ENCODE measurements at regions not wholly inside any gene's neighbourhood (a gene's known extent, or its start where the extent isn't known, plus 50 kb on each side); places are given as distances from the start of the nearest gene placed in this dataset.

DNA sequence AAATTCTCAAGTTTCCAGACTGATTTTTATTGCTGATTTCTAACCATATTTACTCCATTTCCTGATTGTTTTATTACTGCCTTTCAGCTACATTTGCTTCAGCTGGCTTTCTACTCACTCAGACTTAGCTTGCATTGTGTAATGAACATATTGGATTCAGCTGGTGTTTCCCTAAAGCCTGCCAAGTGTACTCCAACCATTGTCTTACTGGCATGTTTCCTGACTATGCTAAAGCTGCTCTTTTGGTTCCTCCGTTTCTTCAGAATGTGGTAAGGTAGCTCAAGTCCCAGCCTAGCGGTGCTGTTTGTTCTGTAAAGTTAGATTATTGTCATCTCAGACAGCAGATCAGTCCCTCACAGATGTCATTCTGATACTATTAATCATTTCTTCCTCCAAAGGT, 53.1 kb upstream of the GLRA2 start:
- DNase-seq (ENCODE audit: low spot score), result no peak

DNA sequence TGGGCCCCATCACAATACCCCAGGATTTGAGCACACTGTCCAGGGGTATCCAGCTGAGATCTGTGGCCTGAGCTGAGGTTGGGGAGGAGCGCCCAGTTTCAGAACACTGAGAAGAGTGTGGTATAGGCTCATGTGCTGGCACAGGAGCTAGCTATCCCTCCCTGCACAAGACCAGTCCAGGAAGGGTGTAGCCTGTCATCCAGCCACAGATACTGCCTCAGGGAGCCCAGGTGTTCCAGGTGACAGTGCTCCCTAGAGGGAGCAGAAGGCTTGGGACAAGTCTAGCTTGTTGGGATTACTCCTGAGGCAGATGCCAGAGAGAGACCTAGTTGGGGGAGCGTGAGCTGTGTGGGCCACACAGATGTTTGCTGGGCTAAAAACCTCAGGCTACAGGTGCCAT, 79.6 kb upstream of the GLRA2 start:
- no peak for DNase-seq (ENCODE audit: low spot score)

DNA sequence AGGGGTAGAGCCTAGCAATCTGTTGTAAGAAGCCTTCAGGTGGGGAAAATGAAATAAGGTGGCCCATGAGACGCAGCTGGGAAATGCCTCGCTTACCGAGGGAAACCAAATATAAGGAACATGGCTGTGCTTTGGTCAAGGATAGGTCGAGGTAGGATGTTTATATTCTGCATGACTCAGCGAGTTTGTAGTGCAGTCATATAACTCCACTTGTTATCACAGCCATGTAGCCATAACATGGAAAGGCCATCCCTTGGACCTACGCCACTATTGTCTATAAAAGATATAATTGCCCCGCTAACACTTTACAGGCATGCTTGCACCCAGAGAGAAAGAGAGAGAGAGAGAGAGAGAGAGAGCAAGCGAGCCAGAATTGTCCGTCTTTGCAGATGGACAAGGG, 80.9 kb upstream of the GLRA2 start:
- no peak for DNase-seq (ENCODE audit: low spot score)

DNA sequence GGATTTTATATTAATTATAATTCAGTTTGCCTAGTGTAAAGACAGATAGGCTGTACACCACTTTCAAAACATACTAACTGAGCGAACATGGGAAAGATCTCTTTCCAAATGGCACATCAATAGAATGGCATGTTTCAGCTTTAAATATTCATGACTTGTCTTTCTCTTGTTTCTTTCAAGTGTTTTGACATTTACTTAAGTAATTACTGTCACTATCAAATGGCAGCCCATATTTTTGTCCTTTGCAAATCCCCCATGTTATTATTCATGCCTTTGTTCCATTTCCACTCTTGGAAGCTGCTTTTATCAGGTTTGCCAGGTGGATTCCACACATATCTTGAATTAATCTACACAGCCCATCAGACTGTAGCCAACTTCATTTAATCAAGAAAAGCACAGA, 89.2 kb upstream of the GLRA2 start:
- DNase-seq (ENCODE audit: low spot score), result no peak

DNA sequence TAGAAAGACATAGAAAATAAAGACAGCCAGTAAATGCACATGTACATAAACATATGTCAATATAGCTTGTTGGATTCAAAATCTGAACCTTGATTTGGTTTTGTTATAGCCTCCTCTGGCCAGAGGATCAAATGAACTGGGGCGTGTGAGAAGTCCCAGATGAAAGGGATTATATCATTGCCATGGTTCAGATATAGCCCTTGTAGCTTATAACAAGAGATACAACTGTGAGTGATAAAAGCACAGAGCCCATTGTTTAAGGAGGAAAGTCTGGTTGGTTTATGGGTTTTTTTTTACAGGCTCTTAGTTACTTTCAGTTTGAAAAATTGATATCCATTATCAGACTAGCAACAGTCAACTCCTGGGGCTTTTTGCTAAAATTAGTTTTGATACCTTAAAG, 101.7 kb upstream of the GLRA2 start:
- no peak for DNase-seq (ENCODE audit: low spot score)

DNA sequence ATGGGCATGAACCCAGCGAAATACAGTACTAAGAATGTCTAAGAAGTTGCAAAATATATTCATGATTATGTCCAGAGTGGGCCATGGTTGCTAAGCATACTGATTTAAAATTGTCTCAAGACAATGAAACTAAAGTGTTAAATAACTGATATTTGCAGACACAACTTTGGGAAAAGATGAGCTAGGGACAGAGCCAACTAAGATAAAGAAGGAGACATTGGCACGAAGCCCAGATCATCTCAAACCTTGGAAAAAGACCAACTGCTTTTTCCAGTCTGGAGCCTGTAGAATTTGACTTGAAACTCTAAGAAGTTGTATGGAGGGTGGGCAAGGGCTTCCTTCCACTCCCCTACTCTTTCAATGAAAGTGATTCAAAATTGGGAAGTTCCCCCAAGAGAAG, 108.5 kb upstream of the GLRA2 start:
- DNase-seq (ENCODE audit: low spot score), result no peak

DNA sequence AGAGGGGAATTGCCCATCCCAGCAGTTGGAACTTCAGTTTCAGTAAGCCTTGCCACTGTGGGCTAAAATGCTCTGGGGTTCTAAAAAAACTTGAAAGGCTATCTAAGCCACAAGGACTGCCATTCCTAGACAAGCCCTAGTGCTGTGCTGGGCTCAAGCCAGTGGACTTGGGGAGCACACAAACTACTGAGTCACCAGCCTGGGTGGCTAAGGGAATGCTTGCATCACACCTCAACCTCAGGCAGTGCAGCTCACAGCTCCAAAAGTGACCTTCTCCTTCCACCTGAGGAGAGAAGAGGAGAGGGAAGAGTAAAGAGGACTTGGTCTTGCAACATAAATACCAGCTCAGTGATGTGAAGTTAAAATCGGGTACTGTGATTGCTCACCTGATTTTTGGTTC, 116.7 kb upstream of the GLRA2 start:
- no peak for DNase-seq (ENCODE audit: low spot score)

DNA sequence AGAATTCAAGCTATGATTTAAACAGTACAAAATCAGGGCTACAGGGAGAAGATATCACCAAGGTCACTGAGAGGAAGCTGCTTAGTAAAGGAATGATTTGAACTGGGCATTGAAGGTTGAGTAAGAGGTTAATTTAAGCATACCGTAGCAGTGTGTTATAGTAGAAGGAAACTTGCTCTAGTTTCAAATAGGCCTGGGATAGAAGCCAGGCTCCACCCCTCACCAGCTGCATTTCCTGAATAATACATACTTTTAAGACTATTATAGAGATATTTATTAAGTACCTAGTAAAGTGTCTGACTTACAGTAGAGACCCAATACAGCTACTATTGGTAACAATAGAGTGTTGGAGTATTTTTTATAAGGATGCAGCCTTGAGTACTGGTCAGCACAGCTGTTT, 118.0 kb upstream of the GLRA2 start:
- no peak for DNase-seq (ENCODE audit: low spot score)

DNA sequence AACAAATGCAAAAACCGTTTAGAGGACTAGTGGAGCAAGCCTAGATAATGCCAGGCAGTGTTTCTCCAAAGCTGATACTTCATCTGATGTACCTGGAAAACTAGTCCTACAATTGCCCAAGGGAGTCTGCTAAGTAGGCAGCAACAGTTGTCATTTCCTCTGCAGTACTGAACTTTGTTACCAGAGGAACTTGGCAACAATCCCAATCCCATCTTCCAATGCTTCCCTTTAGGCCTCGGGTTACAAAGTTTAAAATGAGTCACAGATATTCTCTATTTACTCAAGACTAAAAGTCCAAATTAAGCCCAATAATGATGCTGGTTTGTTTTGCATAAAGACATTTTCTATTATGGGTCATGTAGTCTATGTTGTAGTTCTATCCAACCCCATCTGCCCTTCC, 120.0 kb upstream of the GLRA2 start:
- no peak for DNase-seq (ENCODE audit: low spot score)

DNA sequence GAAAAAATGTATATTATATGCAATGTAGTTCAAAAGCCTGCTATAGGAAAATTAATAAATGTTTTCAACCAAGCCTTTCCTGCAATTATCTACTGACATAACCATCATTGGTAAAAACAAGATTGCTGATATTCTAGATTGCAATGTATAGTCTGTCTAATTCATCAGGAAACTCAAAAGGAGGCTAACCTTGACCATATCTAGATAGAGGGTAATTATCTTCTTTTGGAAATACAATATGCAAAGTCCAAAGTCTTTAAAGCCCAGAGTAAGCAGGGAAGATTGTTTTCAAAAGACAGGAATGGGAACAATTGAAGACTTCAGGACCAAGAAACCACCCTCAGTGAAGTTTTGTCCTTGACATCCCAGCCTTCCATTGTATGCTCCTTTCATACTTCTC, 123.1 kb upstream of the GLRA2 start:
- no peak for DNase-seq (ENCODE audit: low spot score)

DNA sequence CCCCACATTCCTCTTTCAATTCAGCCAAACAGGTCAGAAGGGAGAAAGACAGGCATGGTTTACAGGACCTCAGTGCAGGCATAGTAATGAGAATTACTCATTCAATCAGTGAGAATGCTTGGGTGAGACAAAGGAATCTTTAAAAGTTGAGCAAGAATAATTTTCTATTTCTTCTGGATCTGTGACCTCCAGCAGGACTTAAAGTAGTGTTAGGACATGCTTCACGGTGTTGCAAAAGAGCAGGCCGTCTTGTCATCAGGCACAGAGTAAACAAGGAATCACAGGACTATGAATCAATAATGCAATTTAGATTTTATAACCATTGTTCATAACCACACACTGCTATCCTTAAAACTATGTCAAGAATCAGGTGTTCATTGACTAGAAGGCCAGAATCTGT, 130.6 kb upstream of the GLRA2 start:
- DNase-seq (ENCODE audit: low spot score), result no peak

DNA sequence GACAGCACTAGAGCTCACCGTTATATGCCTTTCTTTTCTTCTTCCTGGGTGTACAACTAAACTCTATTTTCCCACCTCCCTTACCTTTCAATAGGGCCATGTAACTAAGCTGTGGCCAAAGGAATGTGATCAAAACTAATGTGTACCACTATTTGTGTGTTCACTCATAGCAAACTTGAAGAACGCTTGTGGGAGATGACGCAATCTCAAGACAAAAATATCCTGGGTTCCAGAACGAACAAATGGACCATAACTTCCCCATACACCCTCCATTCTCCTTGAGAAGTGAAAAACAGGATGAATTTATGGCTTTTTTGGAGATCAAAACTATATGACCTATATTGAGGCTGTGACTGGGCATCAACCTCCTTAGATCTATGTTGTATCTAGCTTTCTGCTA, 139.7 kb upstream of the GLRA2 start:
- no peak for DNase-seq (ENCODE audit: low spot score)

DNA sequence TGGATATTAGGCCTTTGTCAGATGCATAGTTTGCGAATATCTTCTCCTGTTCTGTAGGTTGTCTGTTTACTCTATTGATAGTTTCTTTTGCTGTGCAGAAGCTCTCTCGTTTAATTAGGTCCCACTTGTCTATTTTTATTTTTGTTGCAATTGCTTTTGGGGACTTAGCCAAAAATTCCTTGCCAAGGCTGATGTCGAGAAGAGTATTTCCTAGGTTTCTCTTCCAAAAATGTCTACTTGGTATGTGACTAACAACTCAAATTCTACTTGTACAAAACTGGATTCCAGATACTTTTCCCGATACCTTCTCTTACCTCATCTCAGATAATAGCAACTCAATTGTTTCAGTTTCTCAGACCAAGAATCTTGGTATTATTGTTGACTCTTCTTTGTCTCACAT, 142.4 kb upstream of the GLRA2 start:
- DNase-seq (ENCODE audit: low spot score), result no peak

DNA sequence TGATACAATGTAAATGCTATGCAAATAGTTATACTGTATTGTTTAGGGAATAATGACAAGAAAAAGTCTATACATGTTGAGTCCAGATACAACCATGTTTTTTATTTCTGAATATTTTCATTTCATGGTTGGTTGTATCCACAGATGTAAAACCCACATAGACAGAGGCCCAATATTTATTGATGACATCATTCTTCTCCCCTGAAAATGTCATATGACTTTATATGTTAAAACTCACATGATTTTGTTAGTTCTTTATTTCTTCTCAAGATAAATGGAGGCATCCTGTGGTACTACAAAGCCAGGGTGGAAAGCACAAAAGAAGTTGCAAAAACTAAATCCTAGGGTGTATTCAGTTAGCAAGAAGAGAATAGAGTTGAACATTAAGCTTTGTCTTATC, 149.3 kb upstream of the GLRA2 start:
- DNase-seq (ENCODE audit: low spot score), result no peak

DNA sequence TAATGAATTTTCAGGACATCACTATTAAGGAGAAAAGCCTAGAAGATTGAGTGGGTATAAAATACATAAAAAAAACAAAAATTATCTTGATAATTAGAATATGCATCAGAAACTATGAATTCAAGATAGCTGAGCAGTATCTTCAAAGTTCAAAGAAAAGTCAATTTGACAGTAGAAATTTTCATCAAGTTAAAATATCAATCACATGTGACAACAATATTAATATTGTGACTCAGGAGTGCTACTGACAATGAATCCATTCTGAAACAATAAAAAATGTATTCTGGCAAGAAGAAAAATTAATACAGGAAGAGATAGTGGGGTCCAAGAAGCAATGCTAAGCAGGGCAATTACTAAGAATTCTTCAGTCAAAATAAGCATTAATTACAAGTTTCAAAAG, 151.9 kb upstream of the GLRA2 start:
- DNase-seq (ENCODE audit: low spot score), result no peak

DNA sequence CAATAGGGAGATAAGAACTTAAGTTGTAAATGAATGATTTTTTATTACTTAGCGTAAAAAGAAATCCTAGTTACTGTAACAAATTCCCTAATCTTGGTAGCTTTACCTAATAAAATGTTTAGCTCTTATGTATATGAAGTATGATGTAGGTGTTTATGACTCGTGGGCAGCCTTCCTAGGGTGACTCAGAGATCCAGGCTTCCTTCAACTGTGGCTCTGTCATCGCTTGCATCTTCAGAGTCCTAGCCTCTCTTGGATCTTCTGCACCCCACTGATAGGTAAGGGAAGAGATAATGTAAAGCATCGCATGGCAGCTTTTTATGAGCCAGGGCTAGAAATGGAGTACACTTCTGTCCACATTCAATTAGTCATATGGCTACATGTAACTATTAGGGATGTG, 165.6 kb upstream of the GLRA2 start:
- no peak for DNase-seq (ENCODE audit: low spot score)

DNA sequence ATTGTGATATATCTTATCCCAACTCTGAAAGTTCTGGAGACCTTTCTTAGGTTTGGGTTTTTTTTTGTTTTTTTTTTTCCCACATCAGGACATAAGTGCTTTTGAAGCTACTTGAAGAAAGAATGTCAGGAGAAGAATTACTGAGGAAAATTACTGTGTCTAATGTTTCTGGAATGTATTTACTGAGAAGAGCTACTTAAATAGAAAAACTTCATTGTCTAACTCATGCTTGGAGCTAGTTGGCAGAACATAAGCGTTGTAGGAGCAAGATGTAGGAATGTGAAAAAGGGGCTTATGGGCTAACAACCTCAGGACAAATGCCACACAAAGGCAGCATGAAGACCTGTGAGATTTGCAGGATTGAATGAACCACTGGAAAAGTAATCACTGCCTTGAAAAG, 166.6 kb upstream of the GLRA2 start:
- DNase-seq (ENCODE audit: low spot score), result no peak

DNA sequence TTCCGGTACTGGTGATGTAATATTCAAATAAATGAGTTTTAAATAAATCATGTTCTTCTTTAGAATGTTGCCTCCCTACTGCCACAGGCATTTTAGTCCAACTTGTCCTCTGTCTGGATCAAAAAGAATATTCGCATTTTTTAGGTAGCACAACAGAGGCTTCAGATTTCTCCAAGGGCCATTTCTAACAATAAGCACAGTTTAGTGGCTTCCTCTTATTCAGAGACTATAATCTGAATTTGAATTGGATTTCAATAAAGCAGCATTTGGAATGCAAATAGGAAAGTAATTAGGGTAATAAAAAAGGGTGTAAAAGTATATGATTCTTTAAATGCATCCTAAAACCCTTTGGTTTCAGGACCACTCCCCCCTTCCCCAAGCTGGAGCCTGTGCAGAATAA, 167.9 kb upstream of the GLRA2 start:
- DNase-seq (ENCODE audit: low spot score), result no peak

DNA sequence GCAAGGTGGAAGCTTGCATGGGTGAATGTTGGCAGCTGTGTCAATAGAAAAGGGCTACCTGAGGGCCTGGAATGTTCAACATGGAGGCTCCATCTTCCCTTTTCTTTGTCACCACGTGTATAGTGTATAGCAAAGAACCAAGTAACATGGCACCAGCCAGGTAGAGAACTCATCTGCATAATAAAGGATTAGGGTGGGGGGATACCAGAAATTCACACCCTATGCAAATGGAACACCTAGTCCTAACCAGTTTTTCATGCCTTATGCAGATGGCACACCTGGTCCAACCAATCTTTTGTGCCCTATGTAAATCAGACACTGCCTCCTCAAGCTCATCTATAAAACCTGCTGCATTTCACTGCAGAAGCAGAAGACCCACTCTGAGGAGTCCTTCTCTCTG, 169.6 kb upstream of the GLRA2 start:
- no peak for DNase-seq (ENCODE audit: low spot score)

DNA sequence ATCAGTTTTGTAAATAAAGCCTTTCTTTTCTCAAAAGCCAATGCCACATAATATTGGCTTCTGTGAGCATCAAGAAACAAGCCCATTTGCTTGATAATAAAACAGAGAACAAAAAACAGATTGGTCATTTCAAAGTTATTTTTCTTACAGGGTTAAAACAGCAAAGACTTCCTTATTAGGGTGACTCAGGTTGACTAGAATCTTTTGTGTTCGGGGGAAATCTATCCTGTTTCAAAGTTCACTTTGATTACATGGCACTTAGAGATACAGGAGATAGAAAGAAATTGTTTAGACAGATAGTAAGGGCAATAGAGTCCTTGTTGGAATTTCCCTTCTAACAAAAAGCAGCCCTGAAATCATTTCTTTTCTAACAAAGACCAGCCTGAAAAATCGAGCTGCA, 170.0 kb upstream of the GLRA2 start:
- no peak for DNase-seq (ENCODE audit: low spot score)

DNA sequence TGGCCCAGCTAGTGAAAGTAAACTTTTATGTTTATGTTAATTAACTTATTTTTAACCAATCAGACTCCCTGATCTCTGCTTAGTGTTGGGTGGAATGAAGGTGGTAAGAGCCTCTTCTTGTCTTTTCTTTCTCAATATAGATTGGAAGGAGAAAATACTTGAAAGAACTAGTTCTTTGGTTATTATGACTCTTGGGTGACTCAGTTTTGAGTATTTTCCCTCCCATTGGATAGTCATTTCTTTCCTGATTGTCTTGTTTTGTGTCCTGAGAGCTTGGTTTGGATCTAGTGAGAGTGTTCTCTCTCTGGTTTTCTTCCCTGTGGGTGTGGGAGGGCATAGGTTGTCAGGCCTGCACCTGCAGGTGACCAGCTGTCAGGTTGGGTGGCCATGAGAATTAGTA, 172.0 kb upstream of the GLRA2 start:
- DNase-seq (ENCODE audit: low spot score), result no peak

DNA sequence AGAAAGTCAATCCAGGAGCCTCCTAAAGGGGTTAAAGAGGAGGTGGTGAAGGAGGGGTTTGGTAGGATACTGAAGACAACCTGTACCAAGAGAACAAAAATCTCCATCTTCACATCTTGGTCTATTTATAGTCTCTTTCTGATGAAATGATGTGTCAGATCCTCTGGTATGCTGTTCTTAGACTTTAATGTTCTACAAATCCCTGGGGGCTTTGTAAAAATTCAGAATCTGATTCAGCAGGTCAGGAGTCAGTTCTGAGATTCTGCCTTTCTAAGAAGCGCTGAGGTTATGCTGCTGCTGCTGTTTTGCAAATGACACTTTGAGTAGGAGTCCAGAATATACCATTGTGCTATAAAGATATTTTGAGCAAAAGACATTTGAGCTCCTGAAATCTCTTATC, 172.9 kb upstream of the GLRA2 start:
- DNase-seq (ENCODE audit: low spot score), result no peak

DNA sequence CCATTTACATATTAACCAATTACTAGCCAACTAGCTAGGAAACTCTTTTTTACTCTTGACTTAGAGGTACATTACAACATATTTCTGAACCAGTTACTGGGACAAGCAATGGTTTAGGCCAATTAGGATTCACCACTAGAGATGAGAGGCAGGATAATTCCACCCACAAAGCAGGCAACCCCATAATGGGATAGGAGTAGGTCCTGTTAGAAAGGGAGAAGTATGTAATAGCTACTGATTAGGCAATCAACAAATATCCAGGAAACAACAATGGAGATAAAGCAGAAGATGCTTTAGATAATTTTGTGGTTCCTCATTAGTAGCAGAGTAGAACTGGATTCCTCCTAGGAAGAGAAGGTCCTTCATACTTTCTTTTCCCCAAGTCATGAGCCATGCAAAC, 173.8 kb upstream of the GLRA2 start:
- no peak for DNase-seq (ENCODE audit: low spot score)

DNA sequence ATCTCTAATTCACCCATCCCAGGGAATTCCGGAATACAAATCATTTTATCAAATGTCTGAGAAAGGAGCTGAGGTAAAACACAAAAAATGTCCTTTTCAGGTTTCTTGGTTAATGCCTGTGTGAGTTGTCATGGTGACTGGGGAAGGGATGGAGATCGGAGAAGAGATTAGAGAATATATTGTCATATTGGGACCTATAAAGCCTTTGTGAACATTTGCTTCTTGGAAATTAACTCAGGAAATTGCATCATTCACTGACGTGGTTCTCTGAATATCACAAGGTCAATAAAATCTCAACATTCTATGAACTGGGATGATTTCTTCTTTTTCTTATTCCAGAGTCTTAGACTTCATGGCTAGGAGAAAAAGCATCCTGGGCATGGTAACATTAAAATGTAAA, 174.8 kb upstream of the GLRA2 start:
- DNase-seq (ENCODE audit: low spot score), result no peak

DNA sequence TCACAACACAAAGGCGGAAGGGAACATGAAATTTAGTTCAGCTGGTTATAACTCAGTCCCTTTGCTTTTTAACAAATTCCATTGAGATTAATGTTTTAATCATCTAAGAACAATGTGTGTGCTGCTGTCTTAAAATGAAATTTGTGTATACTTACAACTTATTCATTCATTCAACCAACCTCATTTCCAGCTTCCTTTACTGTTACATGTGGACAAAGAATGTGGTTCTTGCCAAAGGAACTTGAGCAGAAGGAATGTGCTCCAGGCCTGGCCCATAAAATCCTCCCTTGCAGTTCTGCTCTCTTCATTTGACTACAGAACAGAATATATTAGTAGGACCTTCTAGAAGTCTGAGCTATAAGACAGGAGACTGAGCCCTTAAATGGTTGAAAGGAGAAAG, 176.8 kb upstream of the GLRA2 start:
- no peak for DNase-seq (ENCODE audit: low spot score)

All from NAMALWA (cell line).